Stomach (tissue), 4 donors: ENCODE measurements at regions not wholly inside any gene's neighbourhood (a gene's known extent, or its start where the extent isn't known, plus 50 kb on each side); places are given as distances from the start of the nearest gene placed in this dataset.

ENCODE experiments used
- CTCF ChIP-seq, 7 experiments: fragments of 450-650 bp in 4 of 7; fragments of 200-600 bp in 3 of 7; sonication (generic) in 3 of 7; IDR thresholded peaks; one replicate each; pipeline ENCODE4 v1.5.1; 2016 to 2019; ENCODE audit warnings: antibody characterized with exemption in 7 of 7, control low read depth in 2 of 7, mild to moderate bottlenecking in 1 of 7
- POLR2A ChIP-seq, 4 donors: fragments of 450-650 bp; IDR thresholded peaks; one replicate each; pipeline ENCODE4 v1.6.1; 2016; ENCODE audit warnings: antibody characterized with exemption in 4 of 4, control low read depth in 2 of 4, mild to moderate bottlenecking in 1 of 4, moderate library complexity in 1 of 4
- POLR2AphosphoS5 ChIP-seq, 3 donors: sonication (generic); formaldehyde crosslinking; IDR thresholded peaks; one replicate each; pipeline ENCODE4 v1.6.1; 2016; ENCODE audit warnings: antibody characterized with exemption in 3 of 3

DNA sequence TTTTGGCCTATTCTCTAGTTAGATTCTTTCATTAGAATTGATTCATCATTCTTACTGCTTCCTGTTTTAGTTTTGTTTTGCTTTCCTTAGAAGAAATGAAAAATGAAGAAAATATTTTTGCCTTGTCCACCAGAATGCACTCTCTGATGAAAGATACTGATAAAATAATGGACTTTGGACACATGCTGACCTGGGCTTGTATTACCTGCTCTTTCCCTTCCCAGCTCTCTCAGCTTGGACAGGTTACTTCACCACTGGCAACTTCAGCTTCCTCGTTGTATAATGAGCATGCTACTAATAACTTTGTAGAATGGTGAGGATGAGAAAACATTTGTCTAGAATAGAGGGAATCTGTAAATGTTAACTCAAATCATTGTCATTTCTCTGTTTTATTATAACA, 1468.1 kb upstream of the WWC1 start:
- TF ChIP-seq CTCF (IDR thresholded peaks at IDR 0.05) (no peak), POLR2A (IDR thresholded peaks at IDR 0.05) (no peak), POLR2AphosphoS5 (IDR thresholded peaks at IDR 0.05) (no peak)
